ENCODE measurements at regions not wholly inside any gene's neighbourhood (a gene's known extent, or its start where the extent isn't known, plus 50 kb on each side); places are given as distances from the start of the nearest gene placed in this dataset.

DNA sequence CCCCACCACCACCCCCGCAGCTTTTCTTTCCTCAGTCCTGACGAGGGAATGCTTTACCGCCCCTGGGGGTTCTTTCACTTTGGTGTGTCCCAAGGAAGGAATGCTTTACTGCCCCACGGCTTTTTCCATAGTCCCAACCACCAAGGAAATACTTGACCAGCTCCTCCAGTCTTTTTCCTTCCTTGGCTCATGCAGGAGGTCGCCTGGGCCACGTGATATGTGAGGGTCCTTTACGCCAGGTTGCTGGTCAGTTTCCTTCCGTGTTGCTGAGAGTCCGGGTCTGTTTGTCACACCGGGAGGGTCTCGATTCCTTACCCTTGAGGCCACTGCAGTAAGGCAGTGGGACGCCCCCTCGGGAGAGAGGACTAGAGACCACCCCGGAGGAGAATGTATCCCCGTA, 58.9 kb upstream of the CDH4 start:
- Histone ChIP-seq H4K20me1 (replicated peaks in 1 of 2; ENCODE audit: control insufficient read depth in 1 of 2, insufficient read depth in 2 of 2, low read length in 2 of 2) (no peaks in the 10 kb centered on the region), H4K5ac (ENCODE audit: insufficient read length, low read depth, low read length) (no peak overlapping the region), H3K23me2 (ENCODE audit: low read depth, low read length) (no peaks in the 10 kb centered on the region), H2BK15ac (ENCODE audit: low read length) (no peak overlapping the region), H3K56ac (replicated peaks; ENCODE audit: insufficient read length, low read depth, low read length) (no peak overlapping the region), H3K79me1 (ENCODE audit: low read depth, low read length) (no peaks in the 10 kb centered on the region), H3K4ac (replicated peaks; ENCODE audit: insufficient read length, low read depth, low read length) (no peak overlapping the region), H3K9ac (replicated peaks in 1 of 4; ENCODE audit: extremely low read depth in 1 of 4, low read depth in 3 of 4, low read length in 3 of 4) (peak overlapping the region in 3 of 4 experiments; percentile 6 to 65 (median 54); a peak in 4 of 7 replicates), H2AK5ac (ENCODE audit: low read depth, low read length) (no peak overlapping the region), H4K91ac (replicated peaks; ENCODE audit: insufficient read length, low read length) (no peak overlapping the region), H2BK12ac (ENCODE audit: low read depth, low read length) (no peak overlapping the region), H2AFZ (ENCODE audit: low read length) (peak overlapping the region; percentile 97), H3K4me2 (ENCODE audit: insufficient read depth in 1 of 2, low read depth in 2 of 2, low read length in 2 of 2) (peak overlapping the region; percentile 56 to 69; a peak in 3 of 4 replicates), H3K36me3 (ENCODE audit: control insufficient read depth in 2 of 4, insufficient read depth in 4 of 4, low read length in 3 of 4) (no peaks in the 10 kb centered on the region), H2BK120ac (replicated peaks; ENCODE audit: low read depth, low read length) (no peak overlapping the region), H3K79me2 (ENCODE audit: control insufficient read depth in 1 of 2, insufficient read depth in 2 of 2, low read length in 2 of 2) (no peaks in the 10 kb centered on the region), H3K27me3 (replicated peaks in 1 of 4; ENCODE audit: control insufficient read depth in 3 of 4, extremely low read depth in 1 of 4, insufficient read depth in 3 of 4, low read length in 3 of 4) (peaks cover 0 to 9% (median 0%) of the 10 kb centered on the region in 4 experiments; a peak in 4 of 7 replicates), H3K18ac (ENCODE audit: extremely low read depth, low read length) (peak overlapping the region; percentile 48; the same call in 1 of the 2 replicates), H3K9me3 (ENCODE audit: insufficient read depth in 2 of 2, low read depth in 1 of 2, low read length in 1 of 2) (no peaks in the 10 kb centered on the region), H3K4me3 (ENCODE audit: extremely low read depth in 1 of 4, insufficient read depth in 2 of 4, low read depth in 3 of 4, low read length in 4 of 4) (peak overlapping the region; percentile 4 to 58 (median 23); a peak in 6 of 8 replicates), H3K4me1 (replicated peaks in 1 of 4; ENCODE audit: control insufficient read depth in 3 of 4, insufficient read depth in 4 of 4, low read length in 3 of 4) (peaks cover 0 to 3% (median 1%) of the 10 kb centered on the region in 4 experiments; a peak in 3 of 7 replicates), H2BK20ac (ENCODE audit: low read length) (no peak overlapping the region), H3K27ac (ENCODE audit: low read depth, low read length) (no peak overlapping the region), H2BK5ac (ENCODE audit: low read depth, low read length) (peak overlapping the region; percentile 88; the same call in 1 of the 2 replicates), H4K8ac (ENCODE audit: extremely low read depth, insufficient read depth, low read length) (peak overlapping the region; percentile 66; the same call in 1 of the 2 replicates), H3K14ac (ENCODE audit: insufficient read length) (no peak overlapping the region), H3K23ac (ENCODE audit: insufficient read length) (no peak overlapping the region)
- no peak for DNase-seq (ENCODE audit: low read depth in 1 of 2, low spot score in 2 of 2)
- POLR2A ChIA-PET (ENCODE audit: partially characterized antibody), result interaction anchor here (1.0 to 1.2 kb wide), 4 partner anchors 12 to 58 kb away, joined by 3 to 4 read pairs (median 3); no protein-coding TSS in a partner anchor
- 37% methylated on average over 11 of the region's 15 CpGs; no CpG with 5 or more reads in 1 of the 2 experiments for WGBS, 2 experiments (ENCODE audit: extremely low coverage in 1 of 2, insufficient coverage in 1 of 2, insufficient read length in 1 of 2, insufficient replicate concordance in 2 of 2, low coverage in 1 of 2, low lambda C conversion rate in 2 of 2, missing lambda C conversion rate in 1 of 2)
- CTCF ChIA-PET (ENCODE audit: partially characterized antibody), result interaction anchor here (2.4 kb wide), 1 partner anchor 36 kb away, joined by 10 read pairs; no protein-coding TSS in a partner anchor
- peak; percentile 13 for FAIRE-seq
- TF ChIP-seq, protein P1, sequence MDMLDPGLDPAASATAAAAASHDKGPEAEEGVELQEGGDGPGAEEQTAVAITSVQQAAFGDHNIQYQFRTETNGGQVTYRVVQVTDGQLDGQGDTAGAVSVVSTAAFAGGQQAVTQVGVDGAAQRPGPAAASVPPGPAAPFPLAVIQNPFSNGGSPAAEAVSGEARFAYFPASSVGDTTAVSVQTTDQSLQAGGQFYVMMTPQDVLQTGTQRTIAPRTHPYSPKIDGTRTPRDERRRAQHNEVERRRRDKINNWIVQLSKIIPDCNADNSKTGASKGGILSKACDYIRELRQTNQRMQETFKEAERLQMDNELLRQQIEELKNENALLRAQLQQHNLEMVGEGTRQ (IDR thresholded peaks at IDR 0.05; ENCODE audit: low read length), result peak; percentile 51
- TF ChIP-seq RBBP5 (IDR thresholded peaks at IDR 0.05; ENCODE audit: borderline replicate concordance, low read depth, low read length), result peak; percentile 23; the same call in 1 of the 2 replicates
- TF ChIP-seq BACH1 (IDR thresholded peaks at IDR 0.05; ENCODE audit: low read length), result no peak
- TF ChIP-seq TEAD4 (IDR thresholded peaks at IDR 0.05; ENCODE audit: low read depth, low read length), result no peak
- TF ChIP-seq TAF1 (IDR thresholded peaks at IDR 0.05; ENCODE audit: low read depth, low read length), result peak; percentile 39; the same call in 1 of the 2 replicates
- TF ChIP-seq, protein P2, sequence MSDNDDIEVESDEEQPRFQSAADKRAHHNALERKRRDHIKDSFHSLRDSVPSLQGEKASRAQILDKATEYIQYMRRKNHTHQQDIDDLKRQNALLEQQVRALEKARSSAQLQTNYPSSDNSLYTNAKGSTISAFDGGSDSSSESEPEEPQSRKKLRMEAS (IDR thresholded peaks at IDR 0.05), result peak; percentile 63
- 0 out of 2 replicates have a peak, but pooled peaks have one; percentile 35 for TF ChIP-seq TBP (IDR thresholded peaks at IDR 0.05; ENCODE audit: low read depth, low read length)
- no peak for TF ChIP-seq RFX5 (IDR thresholded peaks at IDR 0.05; ENCODE audit: borderline replicate concordance, low read depth, low read length)
- 0 out of 3 replicates have a peak, but pooled peaks of 1 of the 2 experiments have one; percentile 27 for TF ChIP-seq POLR2A (IDR thresholded peaks at IDR 0.05; ENCODE audit: control extremely low read depth in 1 of 2, low read depth in 2 of 2, low read length in 2 of 2)
- no peak for TF ChIP-seq EP300 (IDR thresholded peaks at IDR 0.05; ENCODE audit: borderline replicate concordance in 1 of 2, low read depth in 2 of 2, low read length in 2 of 2)

Data from H1 (cell line).